SK-N-SH (cell line): ENCODE measurements at regions not wholly inside any gene's neighbourhood (a gene's known extent, or its start where the extent isn't known, plus 50 kb on each side); places are given as distances from the start of the nearest gene placed in this dataset.
A peak's percentile ranks its signal among the peaks of the same experiment; 100 is the strongest.

Source experiments
- CTCF ChIA-PET: fragments of 300-600, 350-600 bp; formaldehyde crosslinking; extraction: SDS; loops from one replicate; lab custom pipeline; 2021; lab: Yijun Ruan, JAX
- POLR2A ChIA-PET: fragments of 350-600 bp; sonication (Branson Sonifier 250); formaldehyde crosslinking; extraction: SDS; loops from one replicate; lab custom pipeline; 2020; ENCODE audit warnings: antibody characterized with exemption, inconsistent platforms; lab: Yijun Ruan, JAX
- DNase-seq: peaks from one replicate; pipeline ENCODE4 v3.0.0; 2012
- H2AFZ ChIP-seq: fragments of 200-600 bp; sonication (generic); 2 replicates; pipeline ENCODE4 v1.8.1; 2016; ENCODE audit warnings: antibody characterized with exemption, mild to moderate bottlenecking, low read depth
- H3F3A ChIP-seq: fragments of 200-600 bp; sonication (generic); replicated peaks from 2 replicates; pipeline ENCODE3; 2016; ENCODE audit warnings: antibody characterized with exemption, mild to moderate bottlenecking; ENCODE audit not compliant: insufficient read depth
- H3K27ac ChIP-seq, 2 experiments: fragments of 200-500 bp in 1 of 2; fragments of 200-600 bp in 1 of 2; sonication (Bioruptor generic) in 1 of 2; sonication (generic), shearing (Covaris generic) in 1 of 2; 2 replicates each; pipeline versions ENCODE4 v1.5.1 to v1.6.1; 2014 to 2016; ENCODE audit warnings: low read depth in 2 of 2, inconsistent platforms in 1 of 2, low read length in 1 of 2, mild to moderate bottlenecking in 1 of 2, mixed read lengths in 1 of 2
- H3K27me3 ChIP-seq: fragments of 200-600 bp; sonication (generic), shearing (Covaris generic); 2 replicates; pipeline ENCODE4 v1.6.1; 2016; ENCODE audit warnings: mixed run types; ENCODE audit not compliant: insufficient read depth
- H3K36me3 ChIP-seq, 2 experiments: fragments of 200-500 bp in 1 of 2; fragments of 200-600 bp in 1 of 2; sonication (Bioruptor generic) in 1 of 2; sonication (generic) in 1 of 2; replicated peaks in 1 of 2; 2 replicates each; pipeline versions ENCODE3 to v1.5.1; 2014 to 2016; ENCODE audit warnings: low read length in 1 of 2, mild to moderate bottlenecking in 1 of 2; ENCODE audit not compliant: insufficient read depth in 2 of 2, control insufficient read depth in 1 of 2
- H3K4me1 ChIP-seq, 2 experiments: fragments of 200-500 bp in 1 of 2; fragments of 200-600 bp in 1 of 2; sonication (Bioruptor generic) in 1 of 2; sonication (generic), shearing (Covaris generic) in 1 of 2; 2 replicates each; pipeline versions ENCODE4 v1.5.1 to v1.6.1; 2014 to 2016; ENCODE audit warnings: low read depth in 1 of 2, low read length in 1 of 2, mixed run types in 1 of 2; ENCODE audit not compliant: insufficient read depth in 2 of 2, control insufficient read depth in 1 of 2
- H3K4me2 ChIP-seq: fragments of 200-600 bp; sonication (generic), shearing (Covaris generic); 2 replicates; pipeline ENCODE4 v1.6.1; 2017; ENCODE audit warnings: mixed run types
- H3K4me3 ChIP-seq, 2 experiments: fragments of 200-500 bp in 1 of 2; fragments of 200-600 bp in 1 of 2; sonication (Bioruptor generic) in 1 of 2; sonication (generic), shearing (Covaris generic) in 1 of 2; 2 replicates each; pipeline versions ENCODE4 v1.5.1 to v1.8.1; 2014 to 2016; ENCODE audit warnings: low read depth in 2 of 2, inconsistent platforms in 1 of 2, low read length in 1 of 2, mild to moderate bottlenecking in 1 of 2, mixed read lengths in 1 of 2, moderate library complexity in 1 of 2
- H3K79me2 ChIP-seq: fragments of 200-600 bp; sonication (generic); 2 replicates; pipeline ENCODE4 v1.8.1; 2017; ENCODE audit warnings: mild to moderate bottlenecking; ENCODE audit not compliant: insufficient read depth
- H3K9ac ChIP-seq: fragments of 200-600 bp; sonication (generic); 2 replicates; pipeline ENCODE4 v1.6.1; 2017; ENCODE audit warnings: mixed run types
- H3K9me2 ChIP-seq: fragments of 200-600 bp; sonication (generic); 2 replicates; pipeline ENCODE4 v1.6.1; 2017; ENCODE audit warnings: mixed run types
- H3K9me3 ChIP-seq: fragments of 200-600 bp; sonication (generic); 2 replicates; pipeline ENCODE4 v1.6.1; 2017; ENCODE audit warnings: mixed run types, mild to moderate bottlenecking, moderate library complexity
- H4K20me1 ChIP-seq: fragments of 200-600 bp; sonication (generic); 2 replicates; pipeline ENCODE4 v1.6.1; 2017; ENCODE audit warnings: mild to moderate bottlenecking, mixed run types; ENCODE audit not compliant: insufficient read depth
- CHD2 ChIP-seq: fragments of 150-350 bp; IDR thresholded peaks from 2 replicates; pipeline ENCODE4 v1.6.1; 2018; ENCODE audit warnings: low read length; ENCODE audit not compliant: partially characterized antibody
- CTCF ChIP-seq: fragments of 200-600 bp; sonication (generic); IDR thresholded peaks from 2 replicates; pipeline ENCODE4 v1.6.1; 2017; ENCODE audit warnings: antibody characterized with exemption, mild to moderate bottlenecking, moderate library complexity
- FOSL2 ChIP-seq: IDR thresholded peaks from 2 replicates; pipeline ENCODE4 v1.4.0; 2012; ENCODE audit warnings: low read depth, mild to moderate bottlenecking, moderate library complexity, borderline replicate concordance
- MXI1 ChIP-seq: IDR thresholded peaks from 2 replicates; pipeline ENCODE4 v1.6.1; 2012; ENCODE audit warnings: mild to moderate bottlenecking, low read depth, low read length, improper control_type of control experiment
- NFIC ChIP-seq: IDR thresholded peaks from 2 replicates; pipeline ENCODE4 v1.4.0; 2012; ENCODE audit warnings: borderline replicate concordance
- PBX3 ChIP-seq: IDR thresholded peaks from 2 replicates; pipeline ENCODE4; 2012
- RAD21 ChIP-seq: IDR thresholded peaks from 2 replicates; pipeline ENCODE4 v1.6.1; 2012; ENCODE audit warnings: mild to moderate bottlenecking, low read length
- SMC3 ChIP-seq: IDR thresholded peaks from 2 replicates; pipeline ENCODE4 v1.6.1; 2012; ENCODE audit warnings: low read depth, low read length, improper control_type of control experiment
- TCF12 ChIP-seq: IDR thresholded peaks from 2 replicates; pipeline ENCODE4 v1.4.0; 2012
- USF2 ChIP-seq: fragments of 150-350 bp; IDR thresholded peaks from 2 replicates; pipeline ENCODE4 v1.6.1; 2017; ENCODE audit warnings: antibody characterized with exemption, low read length, low read depth, borderline replicate concordance
- YY1 ChIP-seq: IDR thresholded peaks from 2 replicates; pipeline ENCODE4 v1.4.0; 2012; ENCODE audit warnings: low read depth, mild to moderate bottlenecking
- WGBS: methylation state at CpG from one replicate; pipeline ENCODE4 v1.1.6; 2017; ENCODE audit warnings: low lambda C conversion rate; 5-methylcytosine and 5-hydroxymethylcytosine counted together
- TF ChIP-seq, protein P1 (sequence below): IDR thresholded peaks from 2 replicates; pipeline ENCODE4 v1.4.0; 2012; ENCODE audit warnings: low read depth

DNA sequence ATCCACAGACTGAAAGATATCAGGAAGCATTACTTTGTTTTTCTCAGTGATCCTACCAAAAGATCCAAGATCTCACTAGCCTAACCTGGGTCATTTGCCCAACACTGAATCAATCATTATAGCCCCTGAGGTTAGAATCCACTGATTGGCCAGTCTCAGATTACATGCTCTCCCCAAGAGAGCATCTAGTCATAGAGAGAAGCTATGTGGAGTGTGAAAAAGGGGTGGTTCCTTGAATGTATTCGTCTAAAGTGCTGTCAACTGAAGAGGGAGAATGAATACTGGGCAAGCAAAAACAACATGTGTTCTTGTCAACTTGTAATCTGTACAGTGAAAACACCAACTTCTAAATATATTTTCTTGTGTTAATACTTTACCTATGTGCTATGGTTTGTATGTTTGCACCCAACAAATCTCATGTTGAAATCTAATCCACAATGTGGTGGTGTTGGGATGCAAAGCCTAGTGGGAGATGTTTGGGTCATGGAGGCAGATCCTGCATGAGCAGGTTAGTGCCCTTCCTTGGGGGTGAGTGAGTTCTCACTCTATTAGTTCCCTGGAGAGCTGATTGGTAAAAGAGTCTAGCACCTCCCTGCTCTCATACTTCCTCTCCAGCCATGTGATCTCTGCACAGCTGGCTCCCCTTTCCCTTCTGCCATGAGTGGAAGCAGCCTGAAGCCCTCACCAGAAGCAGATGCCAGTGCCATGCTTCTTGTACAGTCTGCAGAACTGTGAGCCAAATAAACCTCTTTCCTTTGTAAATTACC, 60.3 kb upstream of the PJA2 start:
- no peaks in the 10 kb centered on the region for H3K79me2 ChIP-seq
- H3K9me2 ChIP-seq, result no peaks in the 10 kb centered on the region; the same call in 1 of the 2 replicates
- no peak for DNase-seq
- no peak for TF ChIP-seq SMC3
- no peak for TF ChIP-seq USF2
- no peak for TF ChIP-seq PBX3
- H3K4me2 ChIP-seq, result no peak overlapping the region
- no peaks in the 10 kb centered on the region for H3K27me3 ChIP-seq
- no peak overlapping the region for H3K27ac ChIP-seq
- no peaks in the 10 kb centered on the region for H3K36me3 ChIP-seq
- CTCF ChIA-PET, result interaction anchor here (0.8 to 2.1 kb wide), 8 partner anchors 8 to 984 kb away, joined by 3 to 18 read pairs (median 4); no protein-coding TSS in a partner anchor
- POLR2A ChIA-PET, result interaction anchor here (0.8 kb wide), 2 partner anchors 499 to 742 kb away, joined by 3 read pairs; no protein-coding TSS in a partner anchor
- no peak overlapping the region for H3K4me3 ChIP-seq
- 0 out of 4 replicates have a peak, but pooled peaks cover 0 to 3% of the 10 kb centered on the region in 2 experiments for H3K4me1 ChIP-seq
- H3K9me3 ChIP-seq, result no peaks in the 10 kb centered on the region
- WGBS, result 70% methylated on average over 1 of the region's 1 CpG
- H3K9ac ChIP-seq, result no peak overlapping the region
- H4K20me1 ChIP-seq, result no peaks in the 10 kb centered on the region
- no peak overlapping the region for H2AFZ ChIP-seq
- H3F3A ChIP-seq, result no peaks in the 10 kb centered on the region

- no peak overlapping the region for H3K9ac ChIP-seq
- no peak overlapping the region for H2AFZ ChIP-seq
- H3K9me3 ChIP-seq, result no peaks in the 10 kb centered on the region
- no peak overlapping the region for H3K4me3 ChIP-seq
- ChIA-PET POLR2A (no interaction called here), CTCF (interaction anchor here (0.6 to 2.7 kb wide), 14 partner anchors 10 to 944 kb away, joined by 3 to 18 read pairs (median 3); no protein-coding TSS in a partner anchor)
- H3K27me3 ChIP-seq, result no peaks in the 10 kb centered on the region
- 0 out of 2 replicates have a peak, but pooled peaks cover 6% of the 10 kb centered on the region for H3K9me2 ChIP-seq
- H3K79me2 ChIP-seq, result no peaks in the 10 kb centered on the region
- WGBS, result 24% methylated on average over 4 of the region's 4 CpGs
- no peaks in the 10 kb centered on the region for H3K36me3 ChIP-seq
- TF ChIP-seq MXI1 (peak; percentile 43; the same call in 1 of the 2 replicates), FOSL2 (no peak), RAD21 (peak; percentile 82), NFIC (peak; percentile 98), YY1 (no peak), CTCF (peak; percentile 91), SMC3 (peak; percentile 89), CHD2 (peak; percentile 24), PBX3 (peak; percentile 33; the same call in 1 of the 2 replicates), TCF12 (peak; percentile 44; the same call in 1 of the 2 replicates)
- TF ChIP-seq, protein P1, sequence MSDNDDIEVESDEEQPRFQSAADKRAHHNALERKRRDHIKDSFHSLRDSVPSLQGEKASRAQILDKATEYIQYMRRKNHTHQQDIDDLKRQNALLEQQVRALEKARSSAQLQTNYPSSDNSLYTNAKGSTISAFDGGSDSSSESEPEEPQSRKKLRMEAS, result no peak
- no peaks in the 10 kb centered on the region for H3F3A ChIP-seq
- no peak overlapping the region for H3K27ac ChIP-seq
- no peak overlapping the region for H3K4me2 ChIP-seq
- H4K20me1 ChIP-seq, result no peaks in the 10 kb centered on the region
- DNase-seq, result peak; percentile 74
- H3K4me1 ChIP-seq, result 0 out of 4 replicates have a peak, but pooled peaks cover 0 to 3% of the 10 kb centered on the region in 2 experiments
These were observed 59.1 kb upstream of the PJA2 start for GRCh38 chr5:109468737-109469420.
